GM12891 (cell line): ENCODE measurements at regions not wholly inside any gene's neighbourhood (a gene's known extent, or its start where the extent isn't known, plus 50 kb on each side); places are given as distances from the start of the nearest gene placed in this dataset.

Experiments used
- DNase-seq: peaks from one replicate; pipeline ENCODE4 v3.0.0; 2011; ENCODE audit warnings: low spot score; ENCODE audit not compliant: insufficient read length
- FAIRE-seq: peaks from 2 replicates; lab custom pipeline; 2011; peaks lifted over from hg19 to GRCh38; lab: Jason Lieb, UNC
- PAX5 ChIP-seq: IDR thresholded peaks from 2 replicates; pipeline ENCODE4 v1.6.1; 2011; ENCODE audit warnings: low read length, moderate library complexity, mild to moderate bottlenecking; ENCODE audit not compliant: insufficient read depth, severe bottlenecking
- POLR2A ChIP-seq: IDR thresholded peaks from 2 replicates; pipeline ENCODE4 v1.6.1; 2011; ENCODE audit warnings: low read depth, low read length, control low read depth
- POLR2AphosphoS5 ChIP-seq: IDR thresholded peaks from 2 replicates; pipeline ENCODE4 v1.6.1; 2011; ENCODE audit warnings: low read depth, low read length, control low read depth
- POU2F2 ChIP-seq: IDR thresholded peaks from 2 replicates; pipeline ENCODE4 v1.6.1; 2011; ENCODE audit warnings: low read depth, mild to moderate bottlenecking, control low read depth, low read length, moderate library complexity
- SPI1 ChIP-seq: IDR thresholded peaks from 2 replicates; pipeline ENCODE4 v1.6.1; 2011; ENCODE audit warnings: low read depth, low read length, control low read depth
- TAF1 ChIP-seq: IDR thresholded peaks from 2 replicates; pipeline ENCODE4 v1.6.1; 2011; ENCODE audit warnings: low read depth, low read length, control low read depth

DNA sequence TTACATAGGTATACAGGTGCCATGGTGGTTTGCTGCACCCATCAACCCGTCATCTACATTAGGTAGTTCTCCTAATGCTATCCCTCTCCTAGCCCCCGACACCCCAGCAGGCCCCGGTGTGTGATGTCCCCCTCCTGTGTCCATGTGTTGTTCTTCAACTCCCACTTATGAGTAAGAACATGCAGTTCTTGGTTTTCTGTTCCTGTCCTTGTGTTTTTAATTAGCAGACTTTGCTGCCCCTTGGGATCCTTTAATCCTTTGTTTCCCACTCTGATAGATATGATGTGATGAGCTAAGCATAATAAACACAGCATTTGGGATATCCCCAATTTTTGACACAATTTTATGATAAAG is 71.1 kb upstream of the PALS2 start:
- no peak for DNase-seq
- FAIRE-seq = no peak
- no peak for TF ChIP-seq TAF1

DNA sequence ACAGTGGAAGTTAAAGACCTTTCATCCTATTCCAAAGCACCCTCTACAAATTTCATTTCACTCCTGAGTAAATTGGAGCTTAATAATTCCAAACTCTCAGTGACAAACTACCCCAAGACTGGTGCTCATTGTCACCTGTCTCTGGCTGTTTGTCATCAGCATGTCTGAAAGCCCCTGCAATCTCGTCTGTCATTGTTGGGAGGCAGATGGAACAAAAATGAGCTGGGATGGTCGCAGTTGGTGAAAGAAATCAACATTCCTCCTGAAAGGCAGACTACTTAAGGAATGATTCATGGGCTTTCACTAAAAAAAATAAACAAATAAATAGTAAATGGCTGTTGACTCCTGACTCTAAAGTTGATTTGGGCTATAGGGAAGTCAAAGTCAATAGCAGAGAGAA is 69.7 kb upstream of the PALS2 start:
- TF ChIP-seq POU2F2 = no peak
- no peak for TF ChIP-seq PAX5
- TF ChIP-seq POLR2AphosphoS5 = no peak
- no peak for TF ChIP-seq SPI1
- TF ChIP-seq POLR2A = no peak
- no peak for TF ChIP-seq TAF1
- FAIRE-seq (no peak), DNase-seq (no peak)

GRCh38 chr7:24504040-24504439 is 69.2 kb upstream of the PALS2 start:
- no peak for DNase-seq
- TF ChIP-seq TAF1 (no peak), POLR2AphosphoS5 (no peak), SPI1 (no peak), PAX5 (no peak), POU2F2 (no peak), POLR2A (no peak)
- FAIRE-seq = no peak

- TF ChIP-seq TAF1 (no peak), POU2F2 (no peak), POLR2AphosphoS5 (no peak)
- no peak for FAIRE-seq
- DNase-seq = no peak
Observed at GRCh38 chr7:24504836-24505235, 68.4 kb upstream of the PALS2 start.

DNA sequence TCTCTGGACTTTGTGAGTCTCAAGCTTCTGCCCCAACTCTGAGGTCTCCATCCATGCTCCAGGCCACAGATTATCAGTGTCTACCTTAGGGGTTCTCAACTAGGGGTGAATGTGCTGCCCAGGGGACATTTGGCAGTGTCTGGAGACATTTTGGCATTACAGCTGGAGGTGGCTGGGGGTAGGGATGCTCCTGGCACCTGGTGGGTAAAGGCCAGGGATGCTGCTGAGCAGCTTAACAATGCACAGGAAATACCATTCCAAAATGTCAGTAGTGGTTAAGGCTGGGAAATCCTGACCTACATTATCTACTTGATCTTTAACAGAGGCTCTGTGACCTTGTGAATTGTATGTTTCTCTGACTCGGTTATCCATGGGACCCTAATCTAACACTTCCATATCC is 67.3 kb upstream of the PALS2 start:
- FAIRE-seq = no peak
- TF ChIP-seq POLR2AphosphoS5 (no peak), POU2F2 (no peak), TAF1 (no peak), POLR2A (no peak), SPI1 (no peak), PAX5 (no peak)
- no peak for DNase-seq

DNA sequence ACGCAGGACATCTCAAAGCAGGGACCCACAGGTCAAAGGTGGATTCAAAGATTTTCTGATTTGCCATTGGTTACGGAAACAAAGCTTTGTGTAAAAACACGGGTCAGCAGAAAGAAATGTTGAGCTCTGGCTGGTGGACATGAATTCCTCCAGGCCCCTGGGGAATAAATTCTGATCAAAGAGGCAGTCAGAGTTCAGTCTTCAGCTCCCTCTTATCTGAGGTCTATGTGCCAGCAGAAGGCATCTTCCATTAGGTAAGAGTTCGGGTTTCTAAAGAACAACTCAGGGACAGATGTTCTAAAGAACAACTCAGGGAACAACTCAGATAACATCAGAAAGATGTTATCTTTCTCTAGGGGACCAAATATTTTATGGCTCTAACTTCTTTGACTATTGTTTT is 64.9 kb upstream of the PALS2 start:
- FAIRE-seq (no peak), DNase-seq (no peak)
- no peak for TF ChIP-seq POLR2A
- TF ChIP-seq PAX5 = no peak
- no peak for TF ChIP-seq POU2F2
- TF ChIP-seq TAF1 = no peak
- no peak for TF ChIP-seq POLR2AphosphoS5
- no peak for TF ChIP-seq SPI1

- FAIRE-seq (no peak), DNase-seq (no peak)
- TF ChIP-seq SPI1 (no peak), POLR2AphosphoS5 (no peak), POU2F2 (no peak), TAF1 (no peak), POLR2A (no peak), PAX5 (no peak)
Observed at GRCh38 chr7:24510759-24511158, 62.5 kb upstream of the PALS2 start.

DNA sequence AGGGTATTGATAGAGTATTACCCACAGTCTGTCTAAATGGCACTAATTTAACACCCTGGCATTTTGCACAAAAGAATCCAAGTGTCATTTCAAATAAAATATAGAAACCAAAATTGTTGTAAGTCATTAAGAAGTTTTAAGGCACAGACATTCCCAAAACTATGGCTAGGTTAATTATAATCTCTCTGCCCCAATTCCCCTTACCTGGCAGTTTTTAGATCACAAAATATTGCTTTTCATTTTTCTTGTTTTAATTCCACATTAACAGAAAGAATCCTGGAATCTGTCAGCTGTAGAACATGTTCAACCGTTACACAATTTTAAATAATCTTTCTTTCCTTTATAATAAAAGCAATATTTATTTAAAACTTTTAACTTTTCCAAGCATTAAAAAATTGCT is 56.1 kb upstream of the PALS2 start:
- no peak for DNase-seq
- no peak for FAIRE-seq
- no peak for TF ChIP-seq POLR2AphosphoS5
- TF ChIP-seq POU2F2 = no peak
- TF ChIP-seq SPI1 = no peak
- no peak for TF ChIP-seq POLR2A
- TF ChIP-seq TAF1 = no peak
- TF ChIP-seq PAX5 = no peak

DNA sequence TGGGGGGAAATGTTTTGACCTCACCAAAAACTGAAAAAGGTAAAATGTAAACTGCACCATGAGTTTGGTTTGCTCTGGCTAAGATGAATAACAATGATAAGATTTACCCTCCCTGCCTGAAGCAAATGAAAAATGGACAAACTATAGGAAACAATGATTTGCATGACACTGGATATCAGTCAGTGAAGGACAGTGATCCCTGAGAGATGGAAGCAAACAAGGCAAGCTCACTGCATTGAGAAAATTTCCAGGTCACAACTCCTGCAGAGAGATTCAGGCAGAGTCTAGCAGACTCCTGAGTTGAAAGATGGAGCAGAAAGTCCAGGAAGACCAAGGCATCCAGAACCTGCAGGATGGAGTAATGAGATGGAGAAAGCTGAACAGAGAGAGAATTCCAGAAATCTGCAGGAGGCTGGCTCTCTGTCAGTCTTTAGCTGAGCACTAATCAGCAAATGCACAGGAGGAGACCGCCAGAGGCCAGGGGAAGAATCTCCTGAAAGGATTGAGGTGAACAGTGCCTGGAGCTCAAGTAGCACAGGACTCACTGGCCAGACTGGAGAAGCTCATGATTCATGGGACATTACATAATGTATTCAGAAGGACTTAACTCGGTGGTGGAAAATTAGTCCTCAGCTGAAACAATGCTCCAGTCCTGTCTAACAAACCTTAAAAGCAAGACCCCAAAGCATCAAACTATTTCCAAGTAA is 51.2 kb upstream of the PALS2 start:
- FAIRE-seq (no peak), DNase-seq (no peak)
- TF ChIP-seq POU2F2 (no peak), TAF1 (no peak), PAX5 (no peak), SPI1 (no peak), POLR2AphosphoS5 (no peak), POLR2A (no peak)
